Lower leg skin (tissue), 3 donors: ENCODE measurements at regions not wholly inside any gene's neighbourhood (a gene's known extent, or its start where the extent isn't known, plus 50 kb on each side); places are given as distances from the start of the nearest gene placed in this dataset.

Source experiments
- POLR2A ChIP-seq, 2 donors: fragments of 450-650 bp; IDR thresholded peaks; one replicate each; pipeline ENCODE4 v1.6.1; 2016 to 2017; ENCODE audit warnings: antibody characterized with exemption in 2 of 2, mild to moderate bottlenecking in 1 of 2, moderate library complexity in 1 of 2
- TF ChIP-seq, protein P1 (sequence below), 3 donors: fragments of 450-650 bp; IDR thresholded peaks; one replicate each; pipeline ENCODE4 v1.5.1; 2016; ENCODE audit warnings: antibody characterized with exemption in 3 of 3, mild to moderate bottlenecking in 3 of 3, moderate library complexity in 2 of 3

DNA sequence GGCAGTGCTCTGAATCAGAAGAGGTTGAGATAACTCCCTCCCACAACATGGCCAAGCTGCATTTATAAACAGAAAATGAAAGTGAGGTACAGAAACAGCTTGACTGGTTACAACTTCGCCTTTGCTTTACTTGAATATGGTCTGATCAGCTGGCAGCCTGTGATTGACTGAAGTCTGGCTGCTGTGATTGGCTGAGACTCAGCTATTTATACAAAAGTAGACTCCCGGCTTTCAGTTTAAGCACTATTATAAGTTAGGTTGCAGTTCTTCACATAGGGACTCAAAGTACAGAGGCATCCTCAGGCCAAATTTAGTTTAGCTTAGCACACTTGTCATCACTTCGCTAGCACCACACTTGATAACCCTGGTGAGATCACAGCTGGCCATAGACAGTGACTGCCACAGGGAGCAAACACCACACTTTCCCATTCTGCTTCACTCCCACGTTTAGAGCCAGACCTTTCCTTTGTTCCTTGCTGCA lies 362.6 kb downstream of the EPM2A start:
- TF ChIP-seq, protein P1, sequence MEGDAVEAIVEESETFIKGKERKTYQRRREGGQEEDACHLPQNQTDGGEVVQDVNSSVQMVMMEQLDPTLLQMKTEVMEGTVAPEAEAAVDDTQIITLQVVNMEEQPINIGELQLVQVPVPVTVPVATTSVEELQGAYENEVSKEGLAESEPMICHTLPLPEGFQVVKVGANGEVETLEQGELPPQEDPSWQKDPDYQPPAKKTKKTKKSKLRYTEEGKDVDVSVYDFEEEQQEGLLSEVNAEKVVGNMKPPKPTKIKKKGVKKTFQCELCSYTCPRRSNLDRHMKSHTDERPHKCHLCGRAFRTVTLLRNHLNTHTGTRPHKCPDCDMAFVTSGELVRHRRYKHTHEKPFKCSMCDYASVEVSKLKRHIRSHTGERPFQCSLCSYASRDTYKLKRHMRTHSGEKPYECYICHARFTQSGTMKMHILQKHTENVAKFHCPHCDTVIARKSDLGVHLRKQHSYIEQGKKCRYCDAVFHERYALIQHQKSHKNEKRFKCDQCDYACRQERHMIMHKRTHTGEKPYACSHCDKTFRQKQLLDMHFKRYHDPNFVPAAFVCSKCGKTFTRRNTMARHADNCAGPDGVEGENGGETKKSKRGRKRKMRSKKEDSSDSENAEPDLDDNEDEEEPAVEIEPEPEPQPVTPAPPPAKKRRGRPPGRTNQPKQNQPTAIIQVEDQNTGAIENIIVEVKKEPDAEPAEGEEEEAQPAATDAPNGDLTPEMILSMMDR (IDR thresholded peaks at IDR 0.05): no peak
- TF ChIP-seq POLR2A (IDR thresholded peaks at IDR 0.05): no peak
